ENCODE measurements at regions not wholly inside any gene's neighbourhood (a gene's known extent, or its start where the extent isn't known, plus 50 kb on each side); places are given as distances from the start of the nearest gene placed in this dataset.
"Not testable (repeated sequence)": the region's sequence is repeated elsewhere in the genome, so short reads cannot be mapped to it uniquely, and the experiment has no call there.

DNA sequence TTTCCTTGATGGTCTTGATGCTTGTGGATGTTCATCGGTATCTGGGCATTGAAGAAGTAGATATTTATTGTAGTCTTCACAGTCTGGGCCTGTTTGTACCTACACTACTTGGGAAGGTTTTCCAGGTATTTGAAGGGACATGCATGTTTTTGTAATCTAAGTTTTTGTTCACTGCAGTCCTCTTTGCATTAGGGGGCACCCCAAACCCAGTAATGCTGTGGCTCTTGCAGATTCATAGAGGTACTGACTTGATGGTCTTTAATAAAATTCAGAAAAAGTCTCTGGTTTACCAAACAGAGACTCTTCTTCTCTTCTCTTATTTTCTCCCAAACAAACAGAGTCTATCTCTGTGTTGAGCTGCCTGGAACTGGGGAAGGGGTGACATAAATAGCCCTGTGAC, 150.9 kb upstream of the SLC16A7 start:
- DNase-seq (ENCODE audit: low spot score) (no peak), ATAC-seq (ENCODE audit: low read depth) (no peak)
- Histone ChIP-seq H3K27ac (ENCODE audit: poor library complexity, severe bottlenecking) (no peak overlapping the region), H3K4me1 (ENCODE audit: insufficient read depth, poor library complexity, severe bottlenecking) (no peaks in the 10 kb centered on the region), H3K27me3 (ENCODE audit: insufficient read depth, poor library complexity, severe bottlenecking) (no peaks in the 10 kb centered on the region), H3K4me3 (ENCODE audit: severe bottlenecking) (no peak overlapping the region), H3K36me3 (ENCODE audit: low read depth) (no peaks in the 10 kb centered on the region), H3K9me3 (ENCODE audit: severe bottlenecking) (no peaks in the 10 kb centered on the region)
- TF ChIP-seq, protein P1, sequence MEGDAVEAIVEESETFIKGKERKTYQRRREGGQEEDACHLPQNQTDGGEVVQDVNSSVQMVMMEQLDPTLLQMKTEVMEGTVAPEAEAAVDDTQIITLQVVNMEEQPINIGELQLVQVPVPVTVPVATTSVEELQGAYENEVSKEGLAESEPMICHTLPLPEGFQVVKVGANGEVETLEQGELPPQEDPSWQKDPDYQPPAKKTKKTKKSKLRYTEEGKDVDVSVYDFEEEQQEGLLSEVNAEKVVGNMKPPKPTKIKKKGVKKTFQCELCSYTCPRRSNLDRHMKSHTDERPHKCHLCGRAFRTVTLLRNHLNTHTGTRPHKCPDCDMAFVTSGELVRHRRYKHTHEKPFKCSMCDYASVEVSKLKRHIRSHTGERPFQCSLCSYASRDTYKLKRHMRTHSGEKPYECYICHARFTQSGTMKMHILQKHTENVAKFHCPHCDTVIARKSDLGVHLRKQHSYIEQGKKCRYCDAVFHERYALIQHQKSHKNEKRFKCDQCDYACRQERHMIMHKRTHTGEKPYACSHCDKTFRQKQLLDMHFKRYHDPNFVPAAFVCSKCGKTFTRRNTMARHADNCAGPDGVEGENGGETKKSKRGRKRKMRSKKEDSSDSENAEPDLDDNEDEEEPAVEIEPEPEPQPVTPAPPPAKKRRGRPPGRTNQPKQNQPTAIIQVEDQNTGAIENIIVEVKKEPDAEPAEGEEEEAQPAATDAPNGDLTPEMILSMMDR (IDR thresholded peaks at IDR 0.05; ENCODE audit: poor library complexity, severe bottlenecking): peak; percentile 28

DNA sequence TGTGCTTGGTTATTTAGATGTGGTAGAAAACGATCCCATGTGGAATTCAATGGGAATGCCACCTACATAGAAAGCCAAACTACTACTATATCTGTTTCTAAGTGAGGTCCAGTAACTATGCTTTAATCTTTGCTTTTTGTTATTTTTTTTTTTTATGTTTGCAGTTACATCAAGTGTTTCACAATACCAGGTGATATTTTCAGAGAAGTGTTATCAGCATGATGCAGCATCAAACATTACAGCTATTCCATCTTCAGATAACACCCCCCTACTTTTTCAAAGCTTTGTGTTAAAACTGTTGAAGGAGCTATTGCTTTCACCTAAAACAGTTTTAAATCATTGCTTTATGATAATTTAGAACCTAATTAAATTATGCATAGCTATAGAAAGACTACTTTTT, 163.8 kb upstream of the SLC16A7 start:
- no peak overlapping the region for H3K27ac ChIP-seq (ENCODE audit: poor library complexity, severe bottlenecking)
- no peaks in the 10 kb centered on the region for H3K9me3 ChIP-seq (ENCODE audit: severe bottlenecking)
- no peak overlapping the region for H3K4me3 ChIP-seq (ENCODE audit: severe bottlenecking)
- H3K27me3 ChIP-seq (ENCODE audit: insufficient read depth, poor library complexity, severe bottlenecking): no peaks in the 10 kb centered on the region
- no peak for ATAC-seq (ENCODE audit: low read depth)
- H3K4me1 ChIP-seq (ENCODE audit: insufficient read depth, poor library complexity, severe bottlenecking): no peaks in the 10 kb centered on the region
- TF ChIP-seq, protein P1 (IDR thresholded peaks at IDR 0.05; ENCODE audit: poor library complexity, severe bottlenecking): no peak
- DNase-seq (ENCODE audit: low spot score): no peak
- H3K36me3 ChIP-seq (ENCODE audit: low read depth): no peaks in the 10 kb centered on the region

DNA sequence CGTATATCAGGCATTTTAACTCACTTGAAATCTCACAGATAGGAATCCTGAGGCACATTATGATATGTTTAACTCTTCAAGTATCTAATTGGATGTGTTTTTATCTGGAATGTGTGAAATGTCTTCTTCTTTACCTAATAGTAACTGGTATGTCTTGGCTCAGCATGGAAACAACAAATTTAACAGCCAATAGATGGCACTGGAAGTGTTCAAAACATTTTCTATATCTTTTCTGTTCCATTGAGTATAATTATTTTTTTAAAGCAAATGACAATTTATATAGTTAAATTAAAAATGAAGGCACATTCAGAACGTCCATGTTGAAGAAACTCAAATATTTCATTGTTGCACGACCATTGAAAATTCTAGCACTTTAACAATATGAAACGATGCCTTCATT, 164.6 kb upstream of the SLC16A7 start:
- DNase-seq (ENCODE audit: low spot score) (no peak), ATAC-seq (ENCODE audit: low read depth) (no peak)
- no peak overlapping the region for H3K4me3 ChIP-seq (ENCODE audit: severe bottlenecking)
- H3K4me1 ChIP-seq (ENCODE audit: insufficient read depth, poor library complexity, severe bottlenecking): no peaks in the 10 kb centered on the region
- TF ChIP-seq, protein P1 (IDR thresholded peaks at IDR 0.05; ENCODE audit: poor library complexity, severe bottlenecking): peak; percentile 57
- H3K36me3 ChIP-seq (ENCODE audit: low read depth): no peaks in the 10 kb centered on the region
- no peaks in the 10 kb centered on the region for H3K9me3 ChIP-seq (ENCODE audit: severe bottlenecking)
- no peaks in the 10 kb centered on the region for H3K27me3 ChIP-seq (ENCODE audit: insufficient read depth, poor library complexity, severe bottlenecking)
- H3K27ac ChIP-seq (ENCODE audit: poor library complexity, severe bottlenecking): no peak overlapping the region

DNA sequence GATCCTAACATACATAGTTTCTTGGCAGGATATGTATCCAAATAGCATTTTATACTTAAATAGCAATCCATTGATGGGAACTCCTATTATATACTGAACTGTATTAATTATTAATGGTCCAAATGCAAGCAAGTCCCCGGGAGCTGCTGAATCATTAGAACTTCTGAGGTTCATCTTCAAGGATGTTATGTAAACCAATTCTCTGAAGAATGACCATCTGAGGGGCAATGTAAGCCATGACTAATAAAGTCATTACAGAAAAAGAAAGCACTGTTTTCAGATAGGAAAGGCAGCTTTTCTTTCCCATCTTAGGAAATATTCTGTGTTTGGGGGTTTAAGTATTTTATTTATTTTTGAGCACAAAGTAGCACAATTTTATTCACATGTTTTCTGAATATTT, 166.1 kb upstream of the SLC16A7 start:
- ATAC-seq (ENCODE audit: low read depth) (no peak), DNase-seq (ENCODE audit: low spot score) (no peak)
- TF ChIP-seq, protein P1 (IDR thresholded peaks at IDR 0.05; ENCODE audit: poor library complexity, severe bottlenecking): no peak
- no peaks in the 10 kb centered on the region for H3K36me3 ChIP-seq (ENCODE audit: low read depth)
- no peaks in the 10 kb centered on the region for H3K4me1 ChIP-seq (ENCODE audit: insufficient read depth, poor library complexity, severe bottlenecking)
- H3K27me3 ChIP-seq (ENCODE audit: insufficient read depth, poor library complexity, severe bottlenecking): no peaks in the 10 kb centered on the region
- H3K4me3 ChIP-seq (ENCODE audit: severe bottlenecking): no peak overlapping the region
- no peak overlapping the region for H3K27ac ChIP-seq (ENCODE audit: poor library complexity, severe bottlenecking)
- no peaks in the 10 kb centered on the region for H3K9me3 ChIP-seq (ENCODE audit: severe bottlenecking)

DNA sequence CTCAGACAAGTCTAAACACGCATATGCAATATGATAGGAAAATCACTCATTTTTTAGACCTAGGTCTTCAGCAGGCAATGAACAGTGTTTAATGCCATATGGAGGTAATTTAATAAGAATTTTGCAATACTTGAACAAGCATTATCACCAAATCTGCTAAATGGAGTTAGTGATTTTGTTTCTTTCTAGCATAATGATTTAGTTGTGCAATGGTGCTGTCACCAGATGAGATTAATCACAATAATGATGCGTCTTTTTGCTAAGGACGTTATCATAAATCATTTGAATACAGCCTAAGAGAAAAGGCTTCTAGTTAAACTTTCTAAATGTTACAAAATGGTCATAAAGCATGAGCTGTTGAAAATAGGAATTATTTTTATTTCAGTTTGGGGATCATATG, 170.0 kb upstream of the SLC16A7 start:
- H3K9me3 ChIP-seq (ENCODE audit: severe bottlenecking): no peaks in the 10 kb centered on the region
- no peak overlapping the region for H3K27ac ChIP-seq (ENCODE audit: poor library complexity, severe bottlenecking)
- TF ChIP-seq, protein P1 (IDR thresholded peaks at IDR 0.05; ENCODE audit: poor library complexity, severe bottlenecking): no peak
- H3K4me3 ChIP-seq (ENCODE audit: severe bottlenecking): no peak overlapping the region
- H3K4me1 ChIP-seq (ENCODE audit: insufficient read depth, poor library complexity, severe bottlenecking): no peaks in the 10 kb centered on the region
- H3K36me3 ChIP-seq (ENCODE audit: low read depth): no peaks in the 10 kb centered on the region
- ATAC-seq (ENCODE audit: low read depth): no peak
- DNase-seq (ENCODE audit: low spot score): no peak
- H3K27me3 ChIP-seq (ENCODE audit: insufficient read depth, poor library complexity, severe bottlenecking): no peaks in the 10 kb centered on the region

DNA sequence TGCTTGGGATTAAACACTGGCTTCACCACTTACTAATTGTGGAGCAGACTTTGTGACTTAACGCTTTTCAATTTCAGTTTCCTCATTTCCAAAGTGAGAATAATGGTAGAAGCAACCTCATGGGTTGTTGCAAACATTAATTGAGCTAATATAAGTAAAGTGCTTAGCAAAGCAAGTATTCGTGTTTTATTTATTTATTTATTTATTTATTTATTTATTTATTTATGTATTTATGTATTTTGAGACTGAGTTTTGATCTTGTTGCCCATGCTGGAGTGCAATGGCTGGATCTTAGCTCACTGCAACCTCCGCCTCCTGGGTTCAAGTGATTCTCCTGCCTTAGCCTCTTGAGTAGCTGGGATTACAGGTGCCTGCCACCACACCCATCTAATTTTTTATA, 171.2 kb upstream of the SLC16A7 start:
- not testable (repeated sequence) for ATAC-seq (ENCODE audit: low read depth); H3K27ac ChIP-seq (ENCODE audit: poor library complexity, severe bottlenecking)

More for the DNA sequence above, 171.2 kb upstream of the SLC16A7 start:
- H3K4me1 ChIP-seq (ENCODE audit: insufficient read depth, poor library complexity, severe bottlenecking); H3K27me3 ChIP-seq (ENCODE audit: insufficient read depth, poor library complexity, severe bottlenecking); H3K36me3 ChIP-seq (ENCODE audit: low read depth); H3K4me3 ChIP-seq (ENCODE audit: severe bottlenecking); H3K9me3 ChIP-seq (ENCODE audit: severe bottlenecking); DNase-seq (ENCODE audit: low spot score): not testable (repeated sequence)
